ENCODE measurements at regions not wholly inside any gene's neighbourhood (a gene's known extent, or its start where the extent isn't known, plus 50 kb on each side); places are given as distances from the start of the nearest gene placed in this dataset.
"Not testable (repeated sequence)": the region's sequence is repeated elsewhere in the genome, so short reads cannot be mapped to it uniquely, and the experiment has no call there.

- DNase-seq (ENCODE audit: low spot score in 2 of 2) (no peak), FAIRE-seq (no peak)
Observed at GRCh38 chr17:33864758-33865229, 390.3 kb upstream of the CCL2 start.

GRCh38 chr17:33868899-33869298 lies 386.2 kb upstream of the CCL2 start:
- DNase-seq (ENCODE audit: low spot score in 2 of 2) (no peak), FAIRE-seq (no peak)

GRCh38 chr17:33870936-33871335 lies 384.1 kb upstream of the CCL2 start:
- DNase-seq (ENCODE audit: low spot score in 2 of 2), result no peak
- no peak for FAIRE-seq

- no peak for FAIRE-seq
- no peak for DNase-seq (ENCODE audit: low spot score in 2 of 2)
Observed at GRCh38 chr17:33871720-33872540, 383.2 kb upstream of the CCL2 start.

GRCh38 chr17:33873201-33873617 lies 381.9 kb upstream of the CCL2 start:
- DNase-seq (ENCODE audit: low spot score in 2 of 2), result no peak
- FAIRE-seq, result no peak

GRCh38 chr17:33874617-33875060 lies 380.4 kb upstream of the CCL2 start:
- DNase-seq (ENCODE audit: low spot score in 2 of 2), result no peak
- no peak for FAIRE-seq

- FAIRE-seq (no peak), DNase-seq (ENCODE audit: low spot score in 2 of 2) (no peak)
Observed at GRCh38 chr17:33875973-33876372, 379.1 kb upstream of the CCL2 start.

- not testable (repeated sequence) for DNase-seq (ENCODE audit: low spot score in 2 of 2); FAIRE-seq
Observed at GRCh38 chr17:33882273-33882672, 372.8 kb upstream of the CCL2 start.

GRCh38 chr17:33882677-33883076 lies 372.4 kb upstream of the CCL2 start:
- not testable (repeated sequence) for DNase-seq (ENCODE audit: low spot score in 2 of 2); FAIRE-seq

- DNase-seq (ENCODE audit: low spot score in 2 of 2) (no peak), FAIRE-seq (no peak)
Observed at GRCh38 chr17:33888455-33888854, 366.6 kb upstream of the CCL2 start.

- no peak for FAIRE-seq
- DNase-seq (ENCODE audit: low spot score in 2 of 2), result no peak
Observed at GRCh38 chr17:33889040-33889439, 366.0 kb upstream of the CCL2 start.

GRCh38 chr17:33889766-33890165 lies 365.3 kb upstream of the CCL2 start:
- no peak for DNase-seq (ENCODE audit: low spot score in 2 of 2)
- no peak for FAIRE-seq

- DNase-seq (ENCODE audit: low spot score in 2 of 2), result no peak
- FAIRE-seq, result no peak
Observed at GRCh38 chr17:33892717-33893591, 362.1 kb upstream of the CCL2 start.

- no peak for DNase-seq (ENCODE audit: low spot score in 2 of 2)
- FAIRE-seq, result no peak
Observed at GRCh38 chr17:33895491-33895890, 359.6 kb upstream of the CCL2 start.

GRCh38 chr17:33896263-33896662 lies 358.8 kb upstream of the CCL2 start:
- DNase-seq (ENCODE audit: low spot score in 2 of 2), result no peak
- FAIRE-seq, result no peak

GRCh38 chr17:33901085-33901484 lies 354.0 kb upstream of the CCL2 start:
- DNase-seq (ENCODE audit: low spot score in 2 of 2) (no peak), FAIRE-seq (no peak)

GRCh38 chr17:33902901-33903449 lies 352.1 kb upstream of the CCL2 start:
- DNase-seq (ENCODE audit: low spot score in 2 of 2) (no peak), FAIRE-seq (no peak)

- DNase-seq (ENCODE audit: low spot score in 2 of 2) (no peak), FAIRE-seq (no peak)
Observed at GRCh38 chr17:33904476-33904875, 350.6 kb upstream of the CCL2 start.

- FAIRE-seq, result no peak
- DNase-seq (ENCODE audit: low spot score in 2 of 2), result no peak
Observed at GRCh38 chr17:33905338-33905800, 349.7 kb upstream of the CCL2 start.

GRCh38 chr17:33908363-33909064 lies 346.6 kb upstream of the CCL2 start:
- no peak for FAIRE-seq
- DNase-seq (ENCODE audit: low spot score in 2 of 2), result no peak

Data from frontal cortex (tissue), 3 donors.